NB4 (cell line): ENCODE measurements at regions not wholly inside any gene's neighbourhood (a gene's known extent, or its start where the extent isn't known, plus 50 kb on each side); places are given as distances from the start of the nearest gene placed in this dataset.

Experiments used
- DNase-seq: peaks from one replicate; pipeline ENCODE4 v3.0.0; 2010; ENCODE audit warnings: low read depth
- H3K4me3 ChIP-seq: one replicate; pipeline ENCODE4 v1.5.1; 2011; ENCODE audit warnings: mild to moderate bottlenecking, low read depth, low read length, moderate library complexity
- CTCF ChIP-seq: IDR thresholded peaks from one replicate; pipeline ENCODE4 v1.5.1; 2012; ENCODE audit warnings: low read depth, low read length
- MAX ChIP-seq: IDR thresholded peaks from 2 replicates; pipeline ENCODE4 v1.6.1; 2011; ENCODE audit warnings: low read depth, low read length
- MYC ChIP-seq: IDR thresholded peaks from 2 replicates; pipeline ENCODE4 v1.6.1; 2011; ENCODE audit warnings: low read depth, low read length
- POLR2A ChIP-seq: IDR thresholded peaks from 2 replicates; pipeline ENCODE4 v1.6.1; 2011; ENCODE audit warnings: mild to moderate bottlenecking; ENCODE audit not compliant: insufficient read length; ENCODE audit errors: extremely low read depth

- no peak for TF ChIP-seq MYC
- no peak for TF ChIP-seq CTCF
- TF ChIP-seq POLR2A: no peak
- TF ChIP-seq MAX: no peak
- no peak overlapping the region for H3K4me3 ChIP-seq
- peak; percentile 67 for DNase-seq
These were observed 159.9 kb downstream of the LINC00237 start for GRCh38 chr20:20946122-20946759.

GRCh38 chr20:20941468-20941889 is 164.7 kb downstream of the LINC00237 start:
- TF ChIP-seq MYC (no peak), CTCF (no peak), MAX (no peak), POLR2A (no peak)
- DNase-seq: no peak
- no peak overlapping the region for H3K4me3 ChIP-seq

- no peak for TF ChIP-seq MAX
- H3K4me3 ChIP-seq: no peak overlapping the region
These were observed 167.2 kb downstream of the LINC00237 start for GRCh38 chr20:20939006-20939405.

GRCh38 chr20:20938599-20938998 is 167.6 kb downstream of the LINC00237 start:
- no peak overlapping the region for H3K4me3 ChIP-seq
- TF ChIP-seq CTCF: no peak
- no peak for TF ChIP-seq MYC
- no peak for TF ChIP-seq MAX
- TF ChIP-seq POLR2A: no peak

More at GRCh38 chr20:20939006-20939405, 167.2 kb downstream of the LINC00237 start:
- peak; percentile 70 for DNase-seq

GRCh38 chr20:20938131-20938530 is 168.0 kb downstream of the LINC00237 start:
- TF ChIP-seq MYC (no peak), POLR2A (no peak), CTCF (no peak)
- DNase-seq: no peak

More at GRCh38 chr20:20938599-20938998, 167.6 kb downstream of the LINC00237 start:
- no peak for DNase-seq

GRCh38 chr20:20933142-20933958 is 172.8 kb downstream of the LINC00237 start:
- TF ChIP-seq POLR2A (no peak), MYC (no peak)

More at GRCh38 chr20:20938131-20938530, 168.0 kb downstream of the LINC00237 start:
- H3K4me3 ChIP-seq: no peak overlapping the region

GRCh38 chr20:20932156-20932555 is 174.0 kb downstream of the LINC00237 start:
- no peak for TF ChIP-seq MYC
- no peak for TF ChIP-seq CTCF
- no peak for TF ChIP-seq POLR2A
- no peak for TF ChIP-seq MAX
- DNase-seq: no peak
- no peak overlapping the region for H3K4me3 ChIP-seq

More at GRCh38 chr20:20933142-20933958, 172.8 kb downstream of the LINC00237 start:
- no peak overlapping the region for H3K4me3 ChIP-seq
- no peak for DNase-seq
